Uterus (tissue), 2 donors: ENCODE measurements at regions not wholly inside any gene's neighbourhood (a gene's known extent, or its start where the extent isn't known, plus 50 kb on each side); places are given as distances from the start of the nearest gene placed in this dataset.

Experiments
- POLR2A ChIP-seq, 2 donors: fragments of 450-650 bp; IDR thresholded peaks; one replicate each; pipeline ENCODE4 v1.6.1; 2016; ENCODE audit warnings: antibody characterized with exemption in 2 of 2, mild to moderate bottlenecking in 1 of 2, moderate library complexity in 1 of 2
- TF ChIP-seq, protein P1 (sequence below), 4 experiments: fragments of 200-600 bp in 2 of 4; fragments of 450-650 bp in 2 of 4; sonication (generic) in 2 of 4; IDR thresholded peaks; one replicate each; pipeline ENCODE4 v1.5.1; 2016 to 2019; ENCODE audit warnings: antibody characterized with exemption in 4 of 4, mild to moderate bottlenecking in 2 of 4, moderate library complexity in 1 of 4

DNA sequence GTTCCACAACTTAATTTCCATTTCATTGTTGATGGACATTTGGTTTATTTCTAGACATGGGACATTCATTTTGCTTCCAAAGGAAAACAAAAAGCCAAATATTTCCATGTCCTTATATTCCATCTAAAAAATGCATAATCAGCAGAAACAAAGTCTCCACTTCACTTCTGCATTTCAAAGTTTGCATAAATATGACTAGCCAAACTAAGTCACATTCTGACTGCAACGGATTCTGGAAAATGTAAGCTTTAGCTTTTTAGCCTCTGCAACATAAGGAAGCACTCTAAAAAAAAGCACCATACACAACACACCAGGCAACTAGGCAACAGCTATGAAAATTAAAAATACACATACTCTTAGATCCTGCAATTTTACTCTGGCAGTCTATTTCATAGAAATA lies 135.3 kb downstream of the ETAA1 start:
- TF ChIP-seq, protein P1, sequence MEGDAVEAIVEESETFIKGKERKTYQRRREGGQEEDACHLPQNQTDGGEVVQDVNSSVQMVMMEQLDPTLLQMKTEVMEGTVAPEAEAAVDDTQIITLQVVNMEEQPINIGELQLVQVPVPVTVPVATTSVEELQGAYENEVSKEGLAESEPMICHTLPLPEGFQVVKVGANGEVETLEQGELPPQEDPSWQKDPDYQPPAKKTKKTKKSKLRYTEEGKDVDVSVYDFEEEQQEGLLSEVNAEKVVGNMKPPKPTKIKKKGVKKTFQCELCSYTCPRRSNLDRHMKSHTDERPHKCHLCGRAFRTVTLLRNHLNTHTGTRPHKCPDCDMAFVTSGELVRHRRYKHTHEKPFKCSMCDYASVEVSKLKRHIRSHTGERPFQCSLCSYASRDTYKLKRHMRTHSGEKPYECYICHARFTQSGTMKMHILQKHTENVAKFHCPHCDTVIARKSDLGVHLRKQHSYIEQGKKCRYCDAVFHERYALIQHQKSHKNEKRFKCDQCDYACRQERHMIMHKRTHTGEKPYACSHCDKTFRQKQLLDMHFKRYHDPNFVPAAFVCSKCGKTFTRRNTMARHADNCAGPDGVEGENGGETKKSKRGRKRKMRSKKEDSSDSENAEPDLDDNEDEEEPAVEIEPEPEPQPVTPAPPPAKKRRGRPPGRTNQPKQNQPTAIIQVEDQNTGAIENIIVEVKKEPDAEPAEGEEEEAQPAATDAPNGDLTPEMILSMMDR (IDR thresholded peaks at IDR 0.05), result no peak
- TF ChIP-seq POLR2A (IDR thresholded peaks at IDR 0.05), result no peak
